HepG2 (cell line): ENCODE measurements at regions not wholly inside any gene's neighbourhood (a gene's known extent, or its start where the extent isn't known, plus 50 kb on each side); places are given as distances from the start of the nearest gene placed in this dataset.

Experiments
- BHLHE40 ChIP-seq: IDR thresholded peaks from 2 replicates; pipeline ENCODE4 v1.6.1; 2011; ENCODE audit warnings: low read length, improper control_type of control experiment
- DPF2 ChIP-seq: sonication (generic); formaldehyde crosslinking; IDR thresholded peaks from 2 replicates; pipeline ENCODE4 v1.4.0; 2020; ENCODE audit warnings: mild to moderate bottlenecking, low read depth, missing genetic modification reagents, borderline replicate concordance
- HOXA3 ChIP-seq: sonication (generic); formaldehyde crosslinking; IDR thresholded peaks from 2 replicates; pipeline ENCODE4 v1.5.0; 2020; ENCODE audit warnings: missing genetic modification reagents
- HOXA9 ChIP-seq: sonication (generic); formaldehyde crosslinking; IDR thresholded peaks from 2 replicates; pipeline ENCODE4 v1.8.1; 2022; ENCODE audit warnings: missing genetic modification reagents, mild to moderate bottlenecking, moderate library complexity, borderline replicate concordance
- ZNF24 ChIP-seq: fragments of 450-650 bp; IDR thresholded peaks from 2 replicates; pipeline ENCODE4 v1.6.1; 2017; ENCODE audit warnings: antibody characterized with exemption, mild to moderate bottlenecking
- TF ChIP-seq, protein P1 (sequence below): IDR thresholded peaks from 2 replicates; pipeline ENCODE4 v1.6.1; 2012; ENCODE audit warnings: low read length, improper control_type of control experiment
- TF ChIP-seq, protein P2 (sequence below): sonication (generic); formaldehyde crosslinking; IDR thresholded peaks from 2 replicates; pipeline ENCODE4 v1.4.0; 2020; ENCODE audit warnings: missing genetic modification reagents

DNA sequence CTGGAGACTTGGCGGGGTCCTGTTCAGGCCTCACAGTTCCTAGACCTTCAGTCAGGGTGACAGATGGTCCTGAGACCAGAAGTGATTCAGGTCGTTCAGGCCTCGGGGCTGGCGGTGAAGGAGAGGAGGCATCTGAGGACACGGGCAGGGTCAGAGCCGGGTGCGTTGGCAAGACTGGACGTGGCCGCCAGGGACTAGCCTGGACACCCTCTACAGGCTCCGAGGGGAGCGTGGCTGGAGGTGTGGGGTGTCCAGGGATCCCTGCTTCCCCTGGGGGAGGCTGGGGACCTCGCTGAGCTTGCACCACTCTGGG lies 64.0 kb upstream of the TARDBP start:
- TF ChIP-seq, protein P1, sequence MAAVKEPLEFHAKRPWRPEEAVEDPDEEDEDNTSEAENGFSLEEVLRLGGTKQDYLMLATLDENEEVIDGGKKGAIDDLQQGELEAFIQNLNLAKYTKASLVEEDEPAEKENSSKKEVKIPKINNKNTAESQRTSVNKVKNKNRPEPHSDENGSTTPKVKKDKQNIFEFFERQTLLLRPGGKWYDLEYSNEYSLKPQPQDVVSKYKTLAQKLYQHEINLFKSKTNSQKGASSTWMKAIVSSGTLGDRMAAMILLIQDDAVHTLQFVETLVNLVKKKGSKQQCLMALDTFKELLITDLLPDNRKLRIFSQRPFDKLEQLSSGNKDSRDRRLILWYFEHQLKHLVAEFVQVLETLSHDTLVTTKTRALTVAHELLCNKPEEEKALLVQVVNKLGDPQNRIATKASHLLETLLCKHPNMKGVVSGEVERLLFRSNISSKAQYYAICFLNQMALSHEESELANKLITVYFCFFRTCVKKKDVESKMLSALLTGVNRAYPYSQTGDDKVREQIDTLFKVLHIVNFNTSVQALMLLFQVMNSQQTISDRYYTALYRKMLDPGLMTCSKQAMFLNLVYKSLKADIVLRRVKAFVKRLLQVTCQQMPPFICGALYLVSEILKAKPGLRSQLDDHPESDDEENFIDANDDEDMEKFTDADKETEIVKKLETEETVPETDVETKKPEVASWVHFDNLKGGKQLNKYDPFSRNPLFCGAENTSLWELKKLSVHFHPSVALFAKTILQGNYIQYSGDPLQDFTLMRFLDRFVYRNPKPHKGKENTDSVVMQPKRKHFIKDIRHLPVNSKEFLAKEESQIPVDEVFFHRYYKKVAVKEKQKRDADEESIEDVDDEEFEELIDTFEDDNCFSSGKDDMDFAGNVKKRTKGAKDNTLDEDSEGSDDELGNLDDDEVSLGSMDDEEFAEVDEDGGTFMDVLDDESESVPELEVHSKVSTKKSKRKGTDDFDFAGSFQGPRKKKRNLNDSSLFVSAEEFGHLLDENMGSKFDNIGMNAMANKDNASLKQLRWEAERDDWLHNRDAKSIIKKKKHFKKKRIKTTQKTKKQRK, result no peak
- TF ChIP-seq, protein P2, sequence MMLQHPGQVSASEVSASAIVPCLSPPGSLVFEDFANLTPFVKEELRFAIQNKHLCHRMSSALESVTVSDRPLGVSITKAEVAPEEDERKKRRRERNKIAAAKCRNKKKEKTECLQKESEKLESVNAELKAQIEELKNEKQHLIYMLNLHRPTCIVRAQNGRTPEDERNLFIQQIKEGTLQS (CRISPR knock-in tag), result no peak
- TF ChIP-seq HOXA9 (CRISPR knock-in tag) (no peak), BHLHE40 (no peak), ZNF24 (no peak), HOXA3 (CRISPR knock-in tag) (no peak), DPF2 (CRISPR knock-in tag) (no peak)
